ENCODE measurements at regions not wholly inside any gene's neighbourhood (a gene's known extent, or its start where the extent isn't known, plus 50 kb on each side); places are given as distances from the start of the nearest gene placed in this dataset.

GRCh38 chr13:47499358-47500150 lies 501.5 kb downstream of the SUCLA2 start:
- TF ChIP-seq POLR2A (IDR thresholded peaks at IDR 0.05; ENCODE audit: low read depth, low read length) (no peak), MYC (IDR thresholded peaks at IDR 0.05; ENCODE audit: low read depth, low read length) (no peak), POLR2AphosphoS5 (IDR thresholded peaks at IDR 0.05; ENCODE audit: insufficient read depth, low read depth, low read length) (no peak), EZH2 (IDR thresholded peaks at IDR 0.05; ENCODE audit: borderline replicate concordance, low read depth, low read length, severe bottlenecking) (no peak), CTCF (IDR thresholded peaks at IDR 0.05; ENCODE audit: extremely low read depth in 1 of 2, insufficient read depth in 1 of 2, low read depth in 1 of 2, low read length in 2 of 2) (no peak), FOS (IDR thresholded peaks at IDR 0.05; ENCODE audit: borderline replicate concordance, insufficient read depth, low read length) (no peak), GATA2 (IDR thresholded peaks at IDR 0.05; ENCODE audit: insufficient read depth, insufficient read length, low read depth, low read length) (no peak)
